ENCODE measurements at regions not wholly inside any gene's neighbourhood (a gene's known extent, or its start where the extent isn't known, plus 50 kb on each side); places are given as distances from the start of the nearest gene placed in this dataset.
"Not testable (repeated sequence)": the region's sequence is repeated elsewhere in the genome, so short reads cannot be mapped to it uniquely, and the experiment has no call there.

- in situ Hi-C loops (cut with HindIII; ENCODE audit: low sequenced_read_pairs) = no loop called here
These were observed 74.4 kb upstream of the TIAM1 start for GRCh38 chr21:31418377-31419001.

- in situ Hi-C loops (cut with HindIII; ENCODE audit: low sequenced_read_pairs) = not testable (repeated sequence)
These were observed 73.2 kb upstream of the TIAM1 start for GRCh38 chr21:31417214-31417613.

- in situ Hi-C loops (cut with HindIII; ENCODE audit: low sequenced_read_pairs) = no loop called here
These were observed 72.4 kb upstream of the TIAM1 start for GRCh38 chr21:31416465-31416864.

GRCh38 chr21:31414263-31415000 lies 70.4 kb upstream of the TIAM1 start:
- in situ Hi-C loops (cut with HindIII; ENCODE audit: low sequenced_read_pairs) = no loop called here

GRCh38 chr21:31413698-31414097 lies 69.6 kb upstream of the TIAM1 start:
- in situ Hi-C loops (cut with HindIII; ENCODE audit: low sequenced_read_pairs) = no loop called here

GRCh38 chr21:31410499-31411131 lies 66.6 kb upstream of the TIAM1 start:
- in situ Hi-C loops (cut with HindIII; ENCODE audit: low sequenced_read_pairs) = no loop called here

- in situ Hi-C loops (cut with HindIII; ENCODE audit: low sequenced_read_pairs) = no loop called here
These were observed 65.9 kb upstream of the TIAM1 start for GRCh38 chr21:31409831-31410487.

GRCh38 chr21:31408301-31409088 lies 64.4 kb upstream of the TIAM1 start:
- in situ Hi-C loops (cut with HindIII; ENCODE audit: low sequenced_read_pairs) = no loop called here

- in situ Hi-C loops (cut with HindIII; ENCODE audit: low sequenced_read_pairs) = no loop called here
These were observed 62.4 kb upstream of the TIAM1 start for GRCh38 chr21:31406510-31406909.

GRCh38 chr21:31405604-31406003 lies 61.5 kb upstream of the TIAM1 start:
- in situ Hi-C loops (cut with HindIII; ENCODE audit: low sequenced_read_pairs) = no loop called here

GRCh38 chr21:31403596-31404333 lies 59.7 kb upstream of the TIAM1 start:
- in situ Hi-C loops (cut with HindIII; ENCODE audit: low sequenced_read_pairs) = no loop called here

- in situ Hi-C loops (cut with HindIII; ENCODE audit: low sequenced_read_pairs) = loop anchor here (25.0 kb wide), 1 partner anchor 137 kb away; no protein-coding TSS in a partner anchor
These were observed 55.5 kb upstream of the TIAM1 start for GRCh38 chr21:31399591-31399990.

GRCh38 chr21:31398574-31398973 lies 54.5 kb upstream of the TIAM1 start:
- in situ Hi-C loops (cut with HindIII; ENCODE audit: low sequenced_read_pairs) = loop anchor here (25.0 kb wide), 1 partner anchor 136 kb away; no protein-coding TSS in a partner anchor

- in situ Hi-C loops (cut with HindIII; ENCODE audit: low sequenced_read_pairs) = loop anchor here (25.0 kb wide), 1 partner anchor 136 kb away; no protein-coding TSS in a partner anchor
These were observed 53.9 kb upstream of the TIAM1 start for GRCh38 chr21:31397939-31398338.

GRCh38 chr21:31397515-31397926 lies 53.5 kb upstream of the TIAM1 start:
- in situ Hi-C loops (cut with HindIII; ENCODE audit: low sequenced_read_pairs) = loop anchor here (25.0 kb wide), 1 partner anchor 135 kb away; no protein-coding TSS in a partner anchor

GRCh38 chr21:31397030-31397429 lies 53.0 kb upstream of the TIAM1 start:
- in situ Hi-C loops (cut with HindIII; ENCODE audit: low sequenced_read_pairs) = loop anchor here (25.0 kb wide), 1 partner anchor 135 kb away; no protein-coding TSS in a partner anchor

GRCh38 chr21:31396399-31396798 lies 52.3 kb upstream of the TIAM1 start:
- in situ Hi-C loops (cut with HindIII; ENCODE audit: low sequenced_read_pairs) = loop anchor here (25.0 kb wide), 1 partner anchor 134 kb away; no protein-coding TSS in a partner anchor

GRCh38 chr21:31395791-31396190 lies 51.7 kb upstream of the TIAM1 start:
- in situ Hi-C loops (cut with HindIII; ENCODE audit: low sequenced_read_pairs) = loop anchor here (25.0 kb wide), 1 partner anchor 133 kb away; no protein-coding TSS in a partner anchor

- in situ Hi-C loops (cut with HindIII; ENCODE audit: low sequenced_read_pairs) = loop anchor here (25.0 kb wide), 1 partner anchor 133 kb away; no protein-coding TSS in a partner anchor
These were observed 51.2 kb upstream of the TIAM1 start for GRCh38 chr21:31395268-31395667.
